Lower leg skin (tissue), 3 donors: ENCODE measurements at regions not wholly inside any gene's neighbourhood (a gene's known extent, or its start where the extent isn't known, plus 50 kb on each side); places are given as distances from the start of the nearest gene placed in this dataset.

ENCODE experiments used
- POLR2A ChIP-seq, 2 donors: fragments of 450-650 bp; IDR thresholded peaks; one replicate each; pipeline ENCODE4 v1.6.1; 2016 to 2017; ENCODE audit warnings: antibody characterized with exemption in 2 of 2, mild to moderate bottlenecking in 1 of 2, moderate library complexity in 1 of 2
- TF ChIP-seq, protein P1 (sequence below), 3 donors: fragments of 450-650 bp; IDR thresholded peaks; one replicate each; pipeline ENCODE4 v1.5.1; 2016; ENCODE audit warnings: antibody characterized with exemption in 3 of 3, mild to moderate bottlenecking in 3 of 3, moderate library complexity in 2 of 3

DNA sequence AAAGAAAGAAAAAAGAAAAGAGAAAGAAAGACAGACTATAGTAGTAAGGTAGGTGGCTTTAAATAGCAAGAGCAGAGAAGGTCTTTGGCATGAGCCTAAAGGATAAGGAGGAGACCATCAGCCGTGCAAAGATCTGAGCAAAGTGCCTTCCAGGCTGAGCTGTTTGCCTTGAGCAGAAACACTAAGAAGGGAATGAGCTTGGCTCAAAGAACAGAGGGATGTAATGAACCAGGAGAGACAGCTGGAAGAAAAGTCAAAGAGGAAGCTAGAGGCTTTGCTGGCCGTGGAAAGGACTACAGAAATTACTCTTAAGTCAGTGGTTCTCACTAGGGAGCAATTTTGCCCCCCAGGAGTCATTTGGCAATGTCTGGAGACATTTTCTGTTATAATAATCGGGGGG, 228.6 kb downstream of the FGFR2 start:
- TF ChIP-seq, protein P1, sequence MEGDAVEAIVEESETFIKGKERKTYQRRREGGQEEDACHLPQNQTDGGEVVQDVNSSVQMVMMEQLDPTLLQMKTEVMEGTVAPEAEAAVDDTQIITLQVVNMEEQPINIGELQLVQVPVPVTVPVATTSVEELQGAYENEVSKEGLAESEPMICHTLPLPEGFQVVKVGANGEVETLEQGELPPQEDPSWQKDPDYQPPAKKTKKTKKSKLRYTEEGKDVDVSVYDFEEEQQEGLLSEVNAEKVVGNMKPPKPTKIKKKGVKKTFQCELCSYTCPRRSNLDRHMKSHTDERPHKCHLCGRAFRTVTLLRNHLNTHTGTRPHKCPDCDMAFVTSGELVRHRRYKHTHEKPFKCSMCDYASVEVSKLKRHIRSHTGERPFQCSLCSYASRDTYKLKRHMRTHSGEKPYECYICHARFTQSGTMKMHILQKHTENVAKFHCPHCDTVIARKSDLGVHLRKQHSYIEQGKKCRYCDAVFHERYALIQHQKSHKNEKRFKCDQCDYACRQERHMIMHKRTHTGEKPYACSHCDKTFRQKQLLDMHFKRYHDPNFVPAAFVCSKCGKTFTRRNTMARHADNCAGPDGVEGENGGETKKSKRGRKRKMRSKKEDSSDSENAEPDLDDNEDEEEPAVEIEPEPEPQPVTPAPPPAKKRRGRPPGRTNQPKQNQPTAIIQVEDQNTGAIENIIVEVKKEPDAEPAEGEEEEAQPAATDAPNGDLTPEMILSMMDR (IDR thresholded peaks at IDR 0.05) = no peak
- TF ChIP-seq POLR2A (IDR thresholded peaks at IDR 0.05) = no peak
